ENCODE measurements at regions not wholly inside any gene's neighbourhood (a gene's known extent, or its start where the extent isn't known, plus 50 kb on each side); places are given as distances from the start of the nearest gene placed in this dataset.

GRCh38 chr12:126509572-126509971, 1444.3 kb downstream of the AACS start:
- no peak for DNase-seq (ENCODE audit: low spot score)

- DNase-seq (ENCODE audit: low spot score): no peak
Measured at GRCh38 chr12:126510630-126511029, 1445.4 kb downstream of the AACS start.

GRCh38 chr12:126512916-126513913, 1448.0 kb downstream of the AACS start:
- DNase-seq (ENCODE audit: low spot score): no peak

- no peak for DNase-seq (ENCODE audit: low spot score)
Measured at GRCh38 chr12:126518596-126519200, 1453.5 kb downstream of the AACS start.

GRCh38 chr12:126519833-126520232, 1454.6 kb downstream of the AACS start:
- DNase-seq (ENCODE audit: low spot score): no peak

GRCh38 chr12:126523891-126524290, 1458.7 kb downstream of the AACS start:
- no peak for DNase-seq (ENCODE audit: low spot score)

- DNase-seq (ENCODE audit: low spot score): no peak
Measured at GRCh38 chr12:126534495-126534894, 1469.3 kb downstream of the AACS start.

- DNase-seq (ENCODE audit: low spot score): no peak
Measured at GRCh38 chr12:126534942-126535341, 1469.7 kb downstream of the AACS start.

GRCh38 chr12:126535971-126536370, 1470.7 kb downstream of the AACS start:
- no peak for DNase-seq (ENCODE audit: low spot score)

GRCh38 chr12:126537961-126538530, 1472.8 kb downstream of the AACS start:
- no peak for DNase-seq (ENCODE audit: low spot score)

GRCh38 chr12:126538888-126539287, 1473.7 kb downstream of the AACS start:
- DNase-seq (ENCODE audit: low spot score): no peak

GRCh38 chr12:126545411-126545810, 1480.2 kb downstream of the AACS start:
- no peak for DNase-seq (ENCODE audit: low spot score)

- no peak for DNase-seq (ENCODE audit: low spot score)
Measured at GRCh38 chr12:126547905-126548304, 1482.7 kb downstream of the AACS start.

GRCh38 chr12:126551869-126552268, 1486.6 kb downstream of the AACS start:
- DNase-seq (ENCODE audit: low spot score): no peak

GRCh38 chr12:126554625-126555024, 1489.4 kb downstream of the AACS start:
- no peak for DNase-seq (ENCODE audit: low spot score)

- no peak for DNase-seq (ENCODE audit: low spot score)
Measured at GRCh38 chr12:126557659-126558058, 1492.4 kb downstream of the AACS start.

GRCh38 chr12:126558219-126558618, 1493.0 kb downstream of the AACS start:
- DNase-seq (ENCODE audit: low spot score): no peak

- no peak for DNase-seq (ENCODE audit: low spot score)
Measured at GRCh38 chr12:126558810-126559209, 1493.6 kb downstream of the AACS start.

- no peak for DNase-seq (ENCODE audit: low spot score)
Measured at GRCh38 chr12:126567016-126567415, 1501.8 kb downstream of the AACS start.

GRCh38 chr12:126569706-126570105, 1504.5 kb downstream of the AACS start:
- no peak for DNase-seq (ENCODE audit: low spot score)

- DNase-seq (ENCODE audit: low spot score): no peak
Measured at GRCh38 chr12:126570566-126570965, 1505.3 kb downstream of the AACS start.

GRCh38 chr12:126572170-126572569, 1506.9 kb downstream of the AACS start:
- DNase-seq (ENCODE audit: low spot score): no peak

- DNase-seq (ENCODE audit: low spot score): no peak
Measured at GRCh38 chr12:126581655-126582054, 1516.4 kb downstream of the AACS start.
